PC-9 (cell line): ENCODE measurements at regions not wholly inside any gene's neighbourhood (a gene's known extent, or its start where the extent isn't known, plus 50 kb on each side); places are given as distances from the start of the nearest gene placed in this dataset.
A peak's percentile ranks its signal among the peaks of the same experiment; 100 is the strongest.

Experiments
- EZH2 ChIP-seq: fragments of 200-600 bp; sonication (generic); IDR thresholded peaks from 2 replicates; pipeline ENCODE4 v1.8.0; 2017; ENCODE audit warnings: antibody characterized with exemption, low read depth
- TF ChIP-seq, protein P1 (sequence below): fragments of 200-600 bp; sonication (generic); conservative IDR thresholded peaks from 2 replicates; pipeline ENCODE4 v1.6.1; 2017; ENCODE audit warnings: mixed run types, antibody characterized with exemption, mild to moderate bottlenecking, moderate library complexity

DNA sequence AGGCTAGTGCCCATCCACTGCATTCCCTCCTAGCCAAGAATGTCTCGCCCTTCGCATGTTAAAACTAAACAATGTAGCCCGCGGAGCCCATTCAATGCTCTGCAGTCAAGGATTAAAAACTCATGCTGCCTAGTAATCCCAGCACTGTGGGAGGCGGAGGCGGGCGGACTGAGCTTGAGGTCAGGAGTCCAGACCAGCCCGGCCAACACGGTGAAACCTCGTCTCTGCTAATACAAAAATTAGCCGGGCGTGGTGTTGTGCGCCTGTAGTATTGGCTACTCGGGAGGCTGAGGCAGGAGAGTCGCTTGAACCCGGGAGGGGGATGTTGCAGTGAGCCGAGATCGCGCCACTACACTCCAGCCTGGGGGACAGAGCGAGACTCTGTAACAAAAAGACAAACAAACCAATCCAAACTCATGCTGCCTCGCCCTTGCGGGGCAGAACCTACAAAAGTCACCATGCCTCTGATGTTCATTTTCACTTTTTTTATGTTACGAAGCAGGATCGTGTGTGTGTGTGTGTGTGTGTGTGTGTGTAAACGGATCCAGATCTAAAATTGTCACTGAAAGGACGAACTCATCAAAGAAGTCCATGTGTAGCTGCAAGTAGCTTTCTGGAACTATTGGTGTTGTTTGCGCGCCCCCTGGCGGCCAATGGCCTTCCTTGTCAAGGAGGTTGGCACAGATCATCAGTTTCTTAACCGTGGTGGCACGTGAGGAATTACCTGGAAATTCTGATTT is 54.8 kb upstream of the SPESP1 start:
- TF ChIP-seq, protein P1, sequence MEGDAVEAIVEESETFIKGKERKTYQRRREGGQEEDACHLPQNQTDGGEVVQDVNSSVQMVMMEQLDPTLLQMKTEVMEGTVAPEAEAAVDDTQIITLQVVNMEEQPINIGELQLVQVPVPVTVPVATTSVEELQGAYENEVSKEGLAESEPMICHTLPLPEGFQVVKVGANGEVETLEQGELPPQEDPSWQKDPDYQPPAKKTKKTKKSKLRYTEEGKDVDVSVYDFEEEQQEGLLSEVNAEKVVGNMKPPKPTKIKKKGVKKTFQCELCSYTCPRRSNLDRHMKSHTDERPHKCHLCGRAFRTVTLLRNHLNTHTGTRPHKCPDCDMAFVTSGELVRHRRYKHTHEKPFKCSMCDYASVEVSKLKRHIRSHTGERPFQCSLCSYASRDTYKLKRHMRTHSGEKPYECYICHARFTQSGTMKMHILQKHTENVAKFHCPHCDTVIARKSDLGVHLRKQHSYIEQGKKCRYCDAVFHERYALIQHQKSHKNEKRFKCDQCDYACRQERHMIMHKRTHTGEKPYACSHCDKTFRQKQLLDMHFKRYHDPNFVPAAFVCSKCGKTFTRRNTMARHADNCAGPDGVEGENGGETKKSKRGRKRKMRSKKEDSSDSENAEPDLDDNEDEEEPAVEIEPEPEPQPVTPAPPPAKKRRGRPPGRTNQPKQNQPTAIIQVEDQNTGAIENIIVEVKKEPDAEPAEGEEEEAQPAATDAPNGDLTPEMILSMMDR = peak; percentile 84
- no peak for TF ChIP-seq EZH2
